ENCODE measurements at regions not wholly inside any gene's neighbourhood (a gene's known extent, or its start where the extent isn't known, plus 50 kb on each side); places are given as distances from the start of the nearest gene placed in this dataset.

DNA sequence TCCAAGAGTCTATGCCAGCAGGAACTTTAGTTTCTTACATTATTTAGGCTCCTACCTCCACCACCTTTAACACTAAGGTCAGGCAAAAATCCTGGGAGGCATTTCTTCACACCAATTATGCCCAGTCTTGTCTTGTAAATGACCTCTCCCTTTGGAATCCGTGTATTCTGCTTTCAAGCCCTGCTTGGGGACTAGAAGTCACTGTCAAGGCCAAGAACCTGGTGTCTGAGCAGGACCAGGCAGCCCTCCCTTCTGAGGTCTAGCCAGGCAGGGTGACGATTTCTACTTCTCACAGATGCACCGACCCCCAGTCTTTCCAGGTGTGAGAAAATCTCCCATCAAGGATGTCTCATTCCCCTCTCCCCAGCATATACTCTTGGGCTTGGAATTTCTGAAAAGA, 82.7 kb upstream of the C1QTNF7 start:
- TF ChIP-seq, protein P1, sequence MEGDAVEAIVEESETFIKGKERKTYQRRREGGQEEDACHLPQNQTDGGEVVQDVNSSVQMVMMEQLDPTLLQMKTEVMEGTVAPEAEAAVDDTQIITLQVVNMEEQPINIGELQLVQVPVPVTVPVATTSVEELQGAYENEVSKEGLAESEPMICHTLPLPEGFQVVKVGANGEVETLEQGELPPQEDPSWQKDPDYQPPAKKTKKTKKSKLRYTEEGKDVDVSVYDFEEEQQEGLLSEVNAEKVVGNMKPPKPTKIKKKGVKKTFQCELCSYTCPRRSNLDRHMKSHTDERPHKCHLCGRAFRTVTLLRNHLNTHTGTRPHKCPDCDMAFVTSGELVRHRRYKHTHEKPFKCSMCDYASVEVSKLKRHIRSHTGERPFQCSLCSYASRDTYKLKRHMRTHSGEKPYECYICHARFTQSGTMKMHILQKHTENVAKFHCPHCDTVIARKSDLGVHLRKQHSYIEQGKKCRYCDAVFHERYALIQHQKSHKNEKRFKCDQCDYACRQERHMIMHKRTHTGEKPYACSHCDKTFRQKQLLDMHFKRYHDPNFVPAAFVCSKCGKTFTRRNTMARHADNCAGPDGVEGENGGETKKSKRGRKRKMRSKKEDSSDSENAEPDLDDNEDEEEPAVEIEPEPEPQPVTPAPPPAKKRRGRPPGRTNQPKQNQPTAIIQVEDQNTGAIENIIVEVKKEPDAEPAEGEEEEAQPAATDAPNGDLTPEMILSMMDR (IDR thresholded peaks at IDR 0.05; ENCODE audit: poor library complexity, severe bottlenecking) = no peak
- no peak for TF ChIP-seq EZH2 (IDR thresholded peaks at IDR 0.05; ENCODE audit: borderline replicate concordance, insufficient read depth, low read length, poor library complexity, severe bottlenecking)

All from neural cell (in vitro differentiated cells).